PC-9 (cell line): ENCODE measurements at regions not wholly inside any gene's neighbourhood (a gene's known extent, or its start where the extent isn't known, plus 50 kb on each side); places are given as distances from the start of the nearest gene placed in this dataset.

ENCODE experiments used
- BruUV-seq: library from RNA; stranded (reverse); fragments of 400-500 nt; replicated peaks from 2 replicates; lab custom pipeline; 2021; lab: Mats Ljungman, UMichigan
- CTCF ChIA-PET: fragments of 300-600 bp; sonication (Branson Sonifier 250); formaldehyde crosslinking; loops from one replicate; lab custom pipeline; 2022; ENCODE audit warnings: antibody characterized with exemption; lab: Charles Lee
- POLR2A ChIA-PET: fragments of 300-600 bp; sonication (Branson Sonifier 250); formaldehyde crosslinking; loops from one replicate; lab custom pipeline; 2022; ENCODE audit warnings: antibody characterized with exemption; ENCODE audit not compliant: unreplicated experiment; lab: Charles Lee
- DNase-seq, 2 experiments: peaks; one replicate each; pipeline versions ENCODE4 v3.0.0 to v3.0.0-alpha.2; 2015 to 2022; ENCODE audit warnings: mixed read lengths in 1 of 2
- H2AFZ ChIP-seq: fragments of 200-600 bp; sonication (generic); 2 replicates; pipeline ENCODE4 v1.8.1; 2017; ENCODE audit warnings: antibody characterized with exemption
- H3F3A ChIP-seq: fragments of 200-600 bp; sonication (generic); 2 replicates; pipeline ENCODE4 v1.8.1; 2017; ENCODE audit warnings: antibody characterized with exemption, mild to moderate bottlenecking, low read depth; ENCODE audit not compliant: insufficient read depth
- H3K27ac ChIP-seq: fragments of 200-600 bp; sonication (generic); 2 replicates; pipeline ENCODE4 v1.6.1; 2016; ENCODE audit warnings: mixed run types
- H3K27me3 ChIP-seq: fragments of 200-600 bp; sonication (generic); 2 replicates; pipeline ENCODE4 v1.6.1; 2016; ENCODE audit warnings: low read depth, mixed run types; ENCODE audit not compliant: insufficient read depth
- H3K36me3 ChIP-seq: fragments of 200-600 bp; sonication (generic); 2 replicates; pipeline ENCODE4 v1.6.1; 2016; ENCODE audit warnings: low read depth, mixed run types
- H3K4me1 ChIP-seq: fragments of 200-600 bp; sonication (generic); replicated peaks from 2 replicates; pipeline ENCODE4 v1.6.1; 2016; ENCODE audit warnings: mixed run types; ENCODE audit not compliant: insufficient read depth
- H3K4me2 ChIP-seq: fragments of 200-600 bp; sonication (generic); 2 replicates; pipeline ENCODE4 v1.6.1; 2017; ENCODE audit warnings: mixed run types
- H3K4me3 ChIP-seq: fragments of 200-600 bp; sonication (generic); 2 replicates; pipeline ENCODE4 v1.6.1; 2016; ENCODE audit warnings: mixed run types
- H3K79me2 ChIP-seq: fragments of 200-600 bp; sonication (generic); 2 replicates; pipeline ENCODE4 v1.6.1; 2017; ENCODE audit warnings: low read depth, mixed run types
- H3K9me2 ChIP-seq: fragments of 200-600 bp; sonication (generic); 2 replicates; pipeline ENCODE4 v1.8.1; 2017; ENCODE audit warnings: mild to moderate bottlenecking; ENCODE audit not compliant: insufficient read depth
- H3K9me3 ChIP-seq: fragments of 200-600 bp; sonication (generic); 2 replicates; pipeline ENCODE4 v1.8.1; 2016; ENCODE audit warnings: low read depth; ENCODE audit not compliant: insufficient read depth
- H4K20me1 ChIP-seq: fragments of 200-600 bp; sonication (generic); 2 replicates; pipeline ENCODE4 v1.8.1; 2017; ENCODE audit not compliant: insufficient read depth
- EZH2 ChIP-seq: fragments of 200-600 bp; sonication (generic); IDR thresholded peaks from 2 replicates; pipeline ENCODE4 v1.8.0; 2017; ENCODE audit warnings: antibody characterized with exemption, low read depth
- intact Hi-C: fragments of 100-400 bp; cut with micrococcal nuclease; formaldehyde crosslinking; loops from one replicate; pipeline ENCODE4 v1.10.0; 2022; ENCODE audit not compliant: unreplicated experiment
- TF ChIP-seq, protein P1 (sequence below): fragments of 200-600 bp; sonication (generic); conservative IDR thresholded peaks from 2 replicates; pipeline ENCODE4 v1.6.1; 2017; ENCODE audit warnings: mixed run types, antibody characterized with exemption, mild to moderate bottlenecking, moderate library complexity

- POLR2A ChIA-PET, result no interaction called here
- DNase-seq, result no peak
These were observed 114.1 kb downstream of the ERMARD start for GRCh38 chr6:169865346-169866139.

DNA sequence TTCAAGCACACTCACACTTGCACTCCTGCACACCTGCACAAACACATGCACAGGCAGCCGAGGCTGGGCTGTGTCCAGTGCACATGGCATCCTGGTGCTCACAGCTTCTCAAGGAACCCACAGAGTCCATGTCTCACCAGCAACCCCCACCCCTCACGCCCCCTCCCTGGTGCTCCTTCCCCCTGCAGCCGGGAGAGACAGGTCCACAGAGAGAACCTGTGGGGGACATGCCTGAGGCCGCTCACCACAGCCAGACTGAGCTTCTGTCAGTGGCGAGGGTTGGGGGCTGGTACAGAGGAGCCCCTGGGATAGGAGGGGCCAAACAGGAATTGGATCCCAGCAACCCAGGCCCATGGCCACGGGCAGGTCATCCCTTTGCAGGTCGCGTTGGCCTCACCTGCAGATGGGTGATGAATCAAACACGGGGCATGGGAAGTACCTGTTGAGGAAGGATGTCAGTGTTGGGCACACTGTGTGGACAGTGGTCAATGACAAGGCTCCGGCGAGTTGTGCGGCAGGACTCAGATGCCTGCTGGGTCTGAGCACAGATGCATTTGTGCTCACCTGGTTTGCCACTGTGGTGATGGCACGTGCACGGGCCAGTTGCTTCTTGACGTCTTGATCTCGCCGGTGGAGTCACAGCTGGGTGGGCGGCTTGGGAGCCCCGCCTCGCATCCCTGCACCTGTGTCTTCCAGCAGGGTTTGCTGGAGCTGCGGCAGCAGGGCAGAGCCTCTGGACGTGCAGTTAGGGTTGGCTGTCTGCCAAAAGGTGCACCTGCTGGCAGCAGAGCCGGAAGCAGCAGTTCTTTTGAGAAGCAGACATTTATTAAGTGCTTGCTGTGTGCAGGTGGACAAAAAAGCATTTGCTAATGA is 113.0 kb downstream of the ERMARD start:
- Histone ChIP-seq H3K4me3 (no peak overlapping the region), H3K36me3 (no peaks in the 10 kb centered on the region), H3K79me2 (no peaks in the 10 kb centered on the region), H2AFZ (no peak overlapping the region), H3K27me3 (peaks cover 88% of the 10 kb centered on the region), H3F3A (no peaks in the 10 kb centered on the region), H3K4me1 (no peaks in the 10 kb centered on the region), H3K9me3 (no peaks in the 10 kb centered on the region), H3K4me2 (no peak overlapping the region), H3K27ac (no peak overlapping the region), H3K9me2 (no peaks in the 10 kb centered on the region), H4K20me1 (no peaks in the 10 kb centered on the region)
- TF ChIP-seq EZH2, result no peak
- TF ChIP-seq, protein P1, sequence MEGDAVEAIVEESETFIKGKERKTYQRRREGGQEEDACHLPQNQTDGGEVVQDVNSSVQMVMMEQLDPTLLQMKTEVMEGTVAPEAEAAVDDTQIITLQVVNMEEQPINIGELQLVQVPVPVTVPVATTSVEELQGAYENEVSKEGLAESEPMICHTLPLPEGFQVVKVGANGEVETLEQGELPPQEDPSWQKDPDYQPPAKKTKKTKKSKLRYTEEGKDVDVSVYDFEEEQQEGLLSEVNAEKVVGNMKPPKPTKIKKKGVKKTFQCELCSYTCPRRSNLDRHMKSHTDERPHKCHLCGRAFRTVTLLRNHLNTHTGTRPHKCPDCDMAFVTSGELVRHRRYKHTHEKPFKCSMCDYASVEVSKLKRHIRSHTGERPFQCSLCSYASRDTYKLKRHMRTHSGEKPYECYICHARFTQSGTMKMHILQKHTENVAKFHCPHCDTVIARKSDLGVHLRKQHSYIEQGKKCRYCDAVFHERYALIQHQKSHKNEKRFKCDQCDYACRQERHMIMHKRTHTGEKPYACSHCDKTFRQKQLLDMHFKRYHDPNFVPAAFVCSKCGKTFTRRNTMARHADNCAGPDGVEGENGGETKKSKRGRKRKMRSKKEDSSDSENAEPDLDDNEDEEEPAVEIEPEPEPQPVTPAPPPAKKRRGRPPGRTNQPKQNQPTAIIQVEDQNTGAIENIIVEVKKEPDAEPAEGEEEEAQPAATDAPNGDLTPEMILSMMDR, result no peak
- no TSS peak for BruUV-seq
- POLR2A ChIA-PET, result no interaction called here
- no peak for DNase-seq
- intact Hi-C loops, result no loop called here
- CTCF ChIA-PET, result no interaction called here

More at GRCh38 chr6:169865346-169866139, 114.1 kb downstream of the ERMARD start:
- no peaks in the 10 kb centered on the region for H3K79me2 ChIP-seq
- no peaks in the 10 kb centered on the region for H3K9me2 ChIP-seq
- H3K27me3 ChIP-seq, result peaks cover 81% of the 10 kb centered on the region
- CTCF ChIA-PET, result no interaction called here
- TF ChIP-seq, protein P1, result no peak
- no peak for TF ChIP-seq EZH2
- BruUV-seq, result no TSS peak
- H3K4me2 ChIP-seq, result no peak overlapping the region
- H3K4me1 ChIP-seq, result no peaks in the 10 kb centered on the region
- no peaks in the 10 kb centered on the region for H3K9me3 ChIP-seq
- H4K20me1 ChIP-seq, result no peaks in the 10 kb centered on the region
- H3K27ac ChIP-seq, result no peak overlapping the region
- no peak overlapping the region for H3K4me3 ChIP-seq
- no peak overlapping the region for H2AFZ ChIP-seq
- H3F3A ChIP-seq, result no peaks in the 10 kb centered on the region
- intact Hi-C loops, result no loop called here
- H3K36me3 ChIP-seq, result no peaks in the 10 kb centered on the region

DNA sequence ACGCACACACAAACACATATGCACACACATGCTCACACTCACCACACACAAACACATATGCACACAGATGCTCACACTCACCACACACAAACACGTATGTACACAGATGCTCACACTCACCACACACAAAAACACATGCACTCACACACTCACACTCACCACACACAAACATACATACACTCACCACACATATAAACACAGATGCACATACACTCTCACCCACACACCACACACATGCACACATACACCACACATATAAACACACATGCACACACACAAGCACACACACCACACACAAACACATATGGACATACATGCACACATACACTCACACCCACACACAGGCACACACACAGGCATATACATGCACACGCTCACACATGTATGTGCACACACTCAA is 112.3 kb downstream of the ERMARD start:
- peaks cover 89% of the 10 kb centered on the region for H3K27me3 ChIP-seq
- no peaks in the 10 kb centered on the region for H3K9me2 ChIP-seq
- no peaks in the 10 kb centered on the region for H4K20me1 ChIP-seq
- intact Hi-C loops, result no loop called here
- BruUV-seq, result no TSS peak
- H3K4me1 ChIP-seq, result no peaks in the 10 kb centered on the region
- ChIA-PET CTCF (no interaction called here), POLR2A (no interaction called here)
- no peak for DNase-seq
- no peaks in the 10 kb centered on the region for H3F3A ChIP-seq
- H2AFZ ChIP-seq, result no peak overlapping the region
- no peak for TF ChIP-seq EZH2
- TF ChIP-seq, protein P1, result no peak
- H3K9me3 ChIP-seq, result no peaks in the 10 kb centered on the region
- H3K79me2 ChIP-seq, result no peaks in the 10 kb centered on the region
- no peaks in the 10 kb centered on the region for H3K36me3 ChIP-seq
- H3K4me3 ChIP-seq, result no peak overlapping the region
- H3K27ac ChIP-seq, result no peak overlapping the region
- no peak overlapping the region for H3K4me2 ChIP-seq
